NB4 (cell line): ENCODE measurements at regions not wholly inside any gene's neighbourhood (a gene's known extent, or its start where the extent isn't known, plus 50 kb on each side); places are given as distances from the start of the nearest gene placed in this dataset.

Source experiments
- CTCF ChIP-seq: IDR thresholded peaks from one replicate; pipeline ENCODE4 v1.5.1; 2012; ENCODE audit warnings: low read depth, low read length
- MYC ChIP-seq: IDR thresholded peaks from 2 replicates; pipeline ENCODE4 v1.6.1; 2011; ENCODE audit warnings: low read depth, low read length
- POLR2A ChIP-seq: IDR thresholded peaks from 2 replicates; pipeline ENCODE4 v1.6.1; 2011; ENCODE audit warnings: mild to moderate bottlenecking; ENCODE audit not compliant: insufficient read length; ENCODE audit errors: extremely low read depth

- TF ChIP-seq CTCF (peak; percentile 58), POLR2A (no peak), MYC (no peak)
Observed at GRCh38 chr10:23994459-23995046, 214.4 kb upstream of the KIAA1217 start.
